Activated CD8-positive, alpha-beta memory T cell treated with anti-CD3 and anti-CD28 coated beads for 36 hours (primary cell): ENCODE measurements at regions not wholly inside any gene's neighbourhood (a gene's known extent, or its start where the extent isn't known, plus 50 kb on each side); places are given as distances from the start of the nearest gene placed in this dataset.
"Not testable (repeated sequence)": the region's sequence is repeated elsewhere in the genome, so short reads cannot be mapped to it uniquely, and the experiment has no call there.

ENCODE experiments used
- CTCF ChIA-PET: fragments of 350-600 bp; sonication (Branson Sonifier 250); formaldehyde crosslinking; loops from one replicate; lab custom pipeline; 2021; ENCODE audit warnings: antibody characterized with exemption; lab: Charles Lee
- POLR2A ChIA-PET: fragments of 350-600 bp; sonication (Branson Sonifier 250); formaldehyde crosslinking; loops from one replicate; lab custom pipeline; 2021; ENCODE audit warnings: antibody characterized with exemption; lab: Charles Lee

- POLR2A ChIA-PET = not testable (repeated sequence)
These were observed 1191.2 kb downstream of the TMEM121 start for GRCh38 chr14:106717544-106717943.

GRCh38 chr14:106719880-106720279 lies 1193.5 kb downstream of the TMEM121 start:
- POLR2A ChIA-PET, CTCF ChIA-PET: not testable (repeated sequence)

More at GRCh38 chr14:106717544-106717943, 1191.2 kb downstream of the TMEM121 start:
- CTCF ChIA-PET = not testable (repeated sequence)

DNA sequence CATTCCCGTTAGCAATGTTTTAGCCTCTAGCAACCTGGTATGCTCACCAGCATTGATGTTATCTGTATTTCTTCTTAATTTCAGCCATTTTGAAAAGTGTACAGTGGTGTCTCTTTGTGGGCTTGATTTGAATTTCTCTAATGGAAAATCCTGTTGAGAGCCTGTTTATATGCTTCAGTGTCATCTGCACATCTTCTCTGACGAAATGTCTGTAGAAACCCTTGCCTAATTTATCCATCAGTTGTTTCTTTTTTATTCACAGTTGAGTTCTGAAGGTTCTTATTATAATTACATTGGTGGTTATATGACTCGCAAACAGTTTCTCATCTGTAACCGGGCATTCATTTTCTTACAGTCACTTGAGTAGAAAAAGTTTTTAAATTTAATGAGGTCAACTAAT lies 1195.5 kb downstream of the TMEM121 start:
- POLR2A ChIA-PET, CTCF ChIA-PET: not testable (repeated sequence)

- CTCF ChIA-PET = not testable (repeated sequence)
These were observed 1196.7 kb downstream of the TMEM121 start for GRCh38 chr14:106722813-106723687.

DNA sequence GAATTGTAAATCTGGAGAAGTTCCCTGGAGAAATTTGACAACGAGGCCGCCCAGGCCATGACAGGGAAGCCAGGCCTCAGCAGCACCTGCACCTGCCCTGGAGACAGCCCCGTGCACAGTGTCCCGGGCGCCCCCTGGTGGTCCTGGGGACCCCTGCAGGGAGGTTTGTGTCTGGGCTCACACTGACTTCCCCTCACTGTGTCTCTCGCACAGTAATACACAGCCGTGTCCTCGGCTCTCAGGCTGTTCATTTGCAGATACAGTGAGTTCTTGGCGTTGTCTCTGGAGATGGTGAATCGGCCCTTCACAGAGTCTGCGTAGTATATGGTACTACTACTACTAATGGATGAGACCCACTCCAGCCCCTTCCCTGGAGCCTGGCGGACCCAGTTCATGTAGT lies 1201.6 kb downstream of the TMEM121 start:
- CTCF ChIA-PET, POLR2A ChIA-PET: not testable (repeated sequence)

More at GRCh38 chr14:106722813-106723687, 1196.7 kb downstream of the TMEM121 start:
- POLR2A ChIA-PET = not testable (repeated sequence)

GRCh38 chr14:106728611-106729010 lies 1202.2 kb downstream of the TMEM121 start:
- CTCF ChIA-PET = no interaction called here

DNA sequence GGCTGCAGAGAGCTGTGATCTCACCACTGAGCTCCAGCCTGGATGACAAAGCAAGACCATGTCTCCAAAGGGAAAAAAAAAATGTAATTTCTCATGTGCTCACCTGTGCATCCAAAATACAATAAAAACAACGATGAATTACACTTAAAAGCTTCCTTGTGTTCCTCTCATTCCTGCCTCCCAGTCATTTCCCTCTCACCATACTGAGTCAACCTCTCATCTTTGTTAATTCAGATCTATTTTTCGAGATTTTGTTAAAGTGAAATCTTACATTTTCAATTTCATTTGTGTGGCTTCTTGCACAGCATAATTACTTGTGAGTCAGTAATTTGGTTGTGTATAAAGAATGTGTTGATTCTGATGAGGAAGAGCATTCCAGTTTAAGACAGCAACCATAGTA lies 1203.2 kb downstream of the TMEM121 start:
- POLR2A ChIA-PET = no interaction called here
- CTCF ChIA-PET = interaction anchor here (1.5 kb wide), 1 partner anchor 38 kb away, joined by 3 read pairs; no protein-coding TSS in a partner anchor

More at GRCh38 chr14:106728611-106729010, 1202.2 kb downstream of the TMEM121 start:
- POLR2A ChIA-PET = no interaction called here

DNA sequence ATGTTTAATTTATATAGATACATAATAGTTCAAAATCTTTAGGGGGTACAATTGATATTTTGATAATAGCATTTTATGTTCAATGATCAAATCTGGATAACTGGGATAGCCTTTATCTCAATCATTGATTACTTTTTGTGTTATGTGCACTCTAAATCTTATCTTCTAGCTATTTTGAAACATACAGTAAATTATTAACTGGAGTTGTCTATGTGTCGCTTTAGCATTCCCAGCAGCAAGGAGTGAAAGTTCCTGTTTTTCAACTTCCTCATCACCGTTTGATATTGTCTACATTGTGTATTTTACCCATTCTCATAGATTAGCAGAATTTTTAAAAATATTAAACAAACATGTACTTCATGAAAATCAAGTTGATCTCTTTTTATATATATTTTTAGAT lies 1207.4 kb downstream of the TMEM121 start:
- ChIA-PET CTCF (no interaction called here), POLR2A (no interaction called here)

GRCh38 chr14:106737021-106737420 lies 1210.6 kb downstream of the TMEM121 start:
- ChIA-PET CTCF (no interaction called here), POLR2A (no interaction called here)

- ChIA-PET POLR2A (no interaction called here), CTCF (no interaction called here)
These were observed 1211.7 kb downstream of the TMEM121 start for GRCh38 chr14:106738075-106738474.

- CTCF ChIA-PET, POLR2A ChIA-PET: not testable (repeated sequence)
These were observed 1212.3 kb downstream of the TMEM121 start for GRCh38 chr14:106738598-106739258.

DNA sequence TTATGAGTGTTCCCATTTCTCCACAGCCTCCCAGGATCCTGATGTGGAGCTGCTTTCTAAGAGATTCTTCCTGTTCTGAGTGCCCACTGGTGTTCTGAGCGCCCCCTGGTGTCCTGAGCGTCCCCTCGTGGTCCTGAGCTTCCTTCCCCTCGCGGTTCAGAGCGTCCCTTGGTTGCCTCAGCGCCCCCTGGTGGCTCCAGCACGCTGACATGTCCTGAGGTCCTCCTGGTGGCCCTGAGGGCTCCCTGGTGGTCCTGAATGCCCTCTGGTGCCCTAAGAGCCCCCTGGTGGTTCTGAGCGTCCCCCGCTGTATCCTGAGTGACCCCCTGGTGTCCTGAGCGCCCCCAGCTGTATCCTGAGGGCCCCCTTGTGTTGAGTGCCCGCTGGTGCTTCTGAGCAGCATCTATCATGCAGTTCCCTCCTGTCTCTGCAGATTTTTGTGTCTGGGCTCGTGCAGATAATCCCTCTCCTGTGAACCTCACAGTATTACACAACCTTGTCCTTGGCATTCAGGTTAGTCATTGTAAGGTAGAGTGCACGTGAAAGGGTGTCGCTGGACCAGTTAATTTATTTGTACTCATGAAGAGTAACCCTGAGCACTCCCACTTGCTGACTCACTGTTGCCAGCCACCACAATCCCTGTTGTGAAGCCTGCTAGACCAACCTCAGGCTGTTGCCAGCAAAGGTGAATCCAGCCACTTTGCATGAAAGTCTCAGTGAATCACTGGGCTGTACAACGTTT lies 1214.9 kb downstream of the TMEM121 start:
- POLR2A ChIA-PET = not testable (repeated sequence)
- CTCF ChIA-PET = interaction anchor here (0.6 kb wide), 1 partner anchor 47 kb away, joined by 3 read pairs; no protein-coding TSS in a partner anchor

DNA sequence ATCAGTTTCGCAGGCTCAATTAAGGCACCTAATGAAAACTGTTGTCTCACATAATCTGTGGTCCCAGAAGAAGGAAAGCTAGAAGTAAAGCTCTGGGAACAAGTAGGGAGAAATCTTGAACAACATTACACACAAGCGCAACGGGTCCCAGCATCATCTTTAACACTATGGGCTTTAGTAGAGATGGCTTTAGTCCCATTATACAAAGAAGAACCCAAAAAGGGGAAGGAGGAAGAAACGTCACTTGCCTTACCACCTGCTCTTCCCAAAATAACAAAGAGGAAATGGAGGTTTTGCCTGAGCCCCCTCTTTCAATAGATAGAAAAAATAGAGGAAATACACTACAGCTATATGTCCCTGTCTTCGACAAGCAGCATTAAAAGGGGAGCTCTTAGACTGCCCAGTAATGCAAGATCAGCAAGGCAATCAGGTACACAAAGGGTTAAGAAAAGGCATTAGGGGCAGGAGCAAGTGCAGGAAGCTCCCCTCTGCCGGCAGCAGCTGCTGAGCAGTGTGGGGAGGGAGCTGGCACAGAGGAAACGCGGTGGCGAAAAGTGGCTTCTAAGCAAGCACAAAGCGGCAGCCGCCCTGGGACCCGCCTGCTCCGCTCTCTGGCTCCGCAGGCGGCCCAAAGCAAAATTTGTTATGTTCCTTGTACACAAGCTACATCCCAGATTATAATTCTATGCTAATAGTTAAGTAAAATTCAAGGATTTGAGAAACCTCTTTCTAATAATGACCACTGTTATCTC lies 1218.8 kb downstream of the TMEM121 start:
- CTCF ChIA-PET, POLR2A ChIA-PET: not testable (repeated sequence)

- POLR2A ChIA-PET, CTCF ChIA-PET: not testable (repeated sequence)
These were observed 1223.7 kb downstream of the TMEM121 start for GRCh38 chr14:106750089-106750488.

DNA sequence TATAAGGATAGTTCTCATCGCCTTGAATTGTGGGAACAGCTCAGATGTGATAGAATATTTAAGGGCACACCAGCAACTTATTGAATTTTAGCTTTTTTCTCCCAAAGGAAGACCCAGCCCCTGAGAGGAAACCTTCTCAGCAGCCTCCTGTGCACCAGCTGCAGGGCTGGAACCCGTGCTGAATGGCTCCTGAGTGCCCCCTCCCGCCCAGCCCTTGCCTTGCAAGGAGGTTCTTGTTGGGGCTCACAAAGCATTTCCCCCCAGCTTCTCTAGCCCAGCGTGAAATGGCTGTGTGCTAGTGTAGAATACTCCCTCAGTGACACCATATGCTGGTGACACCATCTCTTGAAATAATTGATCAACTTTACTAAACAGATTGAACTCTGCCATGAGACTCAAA lies 1227.4 kb downstream of the TMEM121 start:
- POLR2A ChIA-PET, CTCF ChIA-PET: not testable (repeated sequence)

- CTCF ChIA-PET, POLR2A ChIA-PET: not testable (repeated sequence)
These were observed 1231.1 kb downstream of the TMEM121 start for GRCh38 chr14:106757444-106757843.

- POLR2A ChIA-PET, CTCF ChIA-PET: not testable (repeated sequence)
These were observed 1235.8 kb downstream of the TMEM121 start for GRCh38 chr14:106761886-106762816.

DNA sequence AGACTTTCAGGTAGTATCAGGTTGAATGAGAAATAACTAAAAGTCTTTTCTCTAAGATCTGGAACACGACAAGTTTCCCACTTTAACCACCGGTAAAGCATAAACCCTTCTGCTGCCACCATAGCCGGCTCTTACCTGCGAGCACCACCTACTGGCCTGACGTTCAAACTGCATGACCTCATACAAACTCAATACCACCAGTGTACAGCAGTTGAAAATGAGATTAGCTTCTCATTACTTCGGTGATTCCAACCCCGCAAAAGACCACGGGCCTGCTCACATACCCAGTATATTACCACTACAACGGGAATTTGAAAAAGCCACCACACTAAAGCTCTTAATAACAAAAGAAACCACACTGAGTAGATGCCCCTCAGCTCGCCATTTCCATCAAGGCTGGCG lies 1238.6 kb downstream of the TMEM121 start:
- POLR2A ChIA-PET, CTCF ChIA-PET: not testable (repeated sequence)
